IMR-90 (cell line): ENCODE measurements at regions not wholly inside any gene's neighbourhood (a gene's known extent, or its start where the extent isn't known, plus 50 kb on each side); places are given as distances from the start of the nearest gene placed in this dataset.
"Not testable (repeated sequence)": the region's sequence is repeated elsewhere in the genome, so short reads cannot be mapped to it uniquely, and the experiment has no call there.

ENCODE experiments used
- ATAC-seq: fragments of 200-7000 bp; cut with Tn5 transposase; 2 replicates; pipeline ENCODE4 v1.9.1; 2020; ENCODE audit warnings: low read depth, mild to moderate bottlenecking, moderate library complexity
- BruUV-seq: library from RNA; stranded (reverse); fragments of 400-500 nt; replicated peaks from 2 replicates; lab custom pipeline; 2021; lab: Mats Ljungman, UMichigan
- CTCF ChIA-PET: fragments of 300-600 bp; formaldehyde crosslinking; extraction: SDS; loops from one replicate; lab custom pipeline; 2021; ENCODE audit warnings: antibody characterized with exemption; lab: Yijun Ruan, JAX
- POLR2A ChIA-PET: fragments of 300-600 bp; sonication (Branson Sonifier 250); formaldehyde crosslinking; loops from one replicate; lab custom pipeline; 2022; ENCODE audit warnings: antibody characterized with exemption; ENCODE audit not compliant: unreplicated experiment; lab: Charles Lee
- DNase-seq: peaks from one replicate; pipeline ENCODE4 v3.0.0; 2013
- H2AFZ ChIP-seq: replicated peaks from 2 replicates; pipeline ENCODE3; 2013; ENCODE audit warnings: low read length, mild to moderate bottlenecking; ENCODE audit not compliant: poor library complexity
- H2AK5ac ChIP-seq: 2 replicates; pipeline ENCODE4 v1.6.1; 2013; ENCODE audit warnings: low read depth, low read length, inconsistent platforms
- H2AK9ac ChIP-seq: replicated peaks from 2 replicates; pipeline ENCODE3; 2013; ENCODE audit warnings: mild to moderate bottlenecking, low read depth, low read length, moderate library complexity; ENCODE audit not compliant: poor library complexity
- H2BK120ac ChIP-seq: 2 replicates; pipeline ENCODE4 v1.6.1; 2013; ENCODE audit warnings: low read depth, low read length, inconsistent platforms
- H2BK15ac ChIP-seq: 3 replicates; pipeline ENCODE4 v1.6.1; 2013; ENCODE audit warnings: low read depth, low read length, inconsistent platforms
- H2BK20ac ChIP-seq: 2 replicates; pipeline ENCODE4 v1.6.1; 2013; ENCODE audit warnings: low read depth, mild to moderate bottlenecking, inconsistent platforms, low read length, moderate library complexity
- H2BK5ac ChIP-seq: 2 replicates; pipeline ENCODE4 v1.6.1; 2013; ENCODE audit warnings: mild to moderate bottlenecking, low read depth, low read length, inconsistent platforms; ENCODE audit not compliant: poor library complexity, severe bottlenecking
- H3K14ac ChIP-seq: replicated peaks from 2 replicates; pipeline ENCODE4 v1.6.1; 2013; ENCODE audit warnings: low read depth, low read length, inconsistent platforms
- H3K18ac ChIP-seq: 2 replicates; pipeline ENCODE4 v1.6.1; 2013; ENCODE audit warnings: low read depth, low read length, control low read depth
- H3K23ac ChIP-seq: 2 replicates; pipeline ENCODE4 v1.6.1; 2013; ENCODE audit warnings: low read depth, low read length, inconsistent platforms
- H3K27ac ChIP-seq: 2 replicates; pipeline ENCODE4 v1.5.1; 2013; ENCODE audit warnings: mild to moderate bottlenecking, control low read depth, low read length; ENCODE audit not compliant: insufficient read depth
- H3K27me3 ChIP-seq: 2 replicates; pipeline ENCODE4 v1.6.1; 2013; ENCODE audit warnings: low read length; ENCODE audit not compliant: control insufficient read depth, insufficient read depth
- H3K36me3 ChIP-seq: 2 replicates; pipeline ENCODE4 v1.6.1; 2013; ENCODE audit warnings: low read length, mixed read lengths; ENCODE audit not compliant: control insufficient read depth, insufficient read depth
- H3K4ac ChIP-seq: 2 replicates; pipeline ENCODE4 v1.6.1; 2013; ENCODE audit warnings: low read depth, low read length, inconsistent platforms
- H3K4me1 ChIP-seq: 2 replicates; pipeline ENCODE4 v1.6.1; 2013; ENCODE audit warnings: low read length, mixed read lengths; ENCODE audit not compliant: control insufficient read depth, insufficient read depth
- H3K4me2 ChIP-seq: 2 replicates; pipeline ENCODE4 v1.6.1; 2013; ENCODE audit warnings: low read depth, mild to moderate bottlenecking, control low read depth, low read length, moderate library complexity
- H3K4me3 ChIP-seq: 2 replicates; pipeline ENCODE4 v1.5.1; 2013; ENCODE audit warnings: low read depth, mild to moderate bottlenecking, control low read depth, low read length, moderate library complexity; ENCODE audit not compliant: insufficient read depth
- H3K56ac ChIP-seq: 2 replicates; pipeline ENCODE4 v1.6.1; 2013; ENCODE audit warnings: low read length, inconsistent platforms; ENCODE audit not compliant: insufficient read depth; ENCODE audit errors: extremely low read depth
- H3K79me1 ChIP-seq, 2 experiments: 2 replicates each; pipeline ENCODE4 v1.6.1; 2013; ENCODE audit warnings: low read length in 2 of 2, inconsistent platforms in 1 of 2, low read depth in 1 of 2
- H3K9ac ChIP-seq: 2 replicates; pipeline ENCODE4 v1.6.1; 2013; ENCODE audit warnings: low read depth, low read length, control low read depth
- H3K9me1 ChIP-seq: 2 replicates; pipeline ENCODE4 v1.6.1; 2013; ENCODE audit warnings: low read length, inconsistent platforms; ENCODE audit not compliant: insufficient read depth
- H3K9me3 ChIP-seq: 2 replicates; pipeline ENCODE4 v1.6.1; 2013; ENCODE audit warnings: low read length; ENCODE audit not compliant: control insufficient read depth, insufficient read depth
- H4K20me1 ChIP-seq: 2 replicates; pipeline ENCODE4 v1.6.1; 2013; ENCODE audit warnings: low read length, inconsistent platforms; ENCODE audit not compliant: insufficient read depth
- H4K5ac ChIP-seq: 2 replicates; pipeline ENCODE4 v1.6.1; 2013; ENCODE audit warnings: mild to moderate bottlenecking, low read depth, low read length, control low read depth
- H4K8ac ChIP-seq, 2 experiments: 2 replicates each; pipeline ENCODE4 v1.6.1; 2013; ENCODE audit warnings: low read depth in 2 of 2, low read length in 2 of 2, control low read depth in 1 of 2, inconsistent platforms in 1 of 2
- H4K91ac ChIP-seq: 2 replicates; pipeline ENCODE4 v1.6.1; 2013; ENCODE audit warnings: low read depth, low read length, inconsistent platforms; ENCODE audit not compliant: insufficient read depth
- WGBS, 2 experiments: methylation state at CpG; one replicate each; pipeline versions ENCODE4 v1.1.5 to v1.1.7; 2013; ENCODE audit warnings: missing lambda C conversion rate in 2 of 2; ENCODE audit not compliant: insufficient read length in 1 of 2; ENCODE audit errors: extremely low coverage in 2 of 2; 5-methylcytosine and 5-hydroxymethylcytosine counted together
- dilution Hi-C: fragments of 300-500 bp; cut with HindIII; formaldehyde crosslinking; loops from one replicate; pipeline ENCODE4 v1.14.3; 2018; ENCODE audit warnings: low sequenced_read_pairs; ENCODE audit not compliant: unreplicated experiment
- in situ Hi-C: fragments of 300-500 bp; cut with MboI; formaldehyde crosslinking; loops from 3 replicates; pipeline ENCODE4 v1.14.3; 2019; ENCODE audit warnings: low sequenced_read_pairs, inconsistent platforms, mixed read lengths
- intact Hi-C: fragments of 100-400 bp; cut with micrococcal nuclease; formaldehyde crosslinking; loops from 2 replicates; pipeline ENCODE4 v1.10.0; 2022

DNA sequence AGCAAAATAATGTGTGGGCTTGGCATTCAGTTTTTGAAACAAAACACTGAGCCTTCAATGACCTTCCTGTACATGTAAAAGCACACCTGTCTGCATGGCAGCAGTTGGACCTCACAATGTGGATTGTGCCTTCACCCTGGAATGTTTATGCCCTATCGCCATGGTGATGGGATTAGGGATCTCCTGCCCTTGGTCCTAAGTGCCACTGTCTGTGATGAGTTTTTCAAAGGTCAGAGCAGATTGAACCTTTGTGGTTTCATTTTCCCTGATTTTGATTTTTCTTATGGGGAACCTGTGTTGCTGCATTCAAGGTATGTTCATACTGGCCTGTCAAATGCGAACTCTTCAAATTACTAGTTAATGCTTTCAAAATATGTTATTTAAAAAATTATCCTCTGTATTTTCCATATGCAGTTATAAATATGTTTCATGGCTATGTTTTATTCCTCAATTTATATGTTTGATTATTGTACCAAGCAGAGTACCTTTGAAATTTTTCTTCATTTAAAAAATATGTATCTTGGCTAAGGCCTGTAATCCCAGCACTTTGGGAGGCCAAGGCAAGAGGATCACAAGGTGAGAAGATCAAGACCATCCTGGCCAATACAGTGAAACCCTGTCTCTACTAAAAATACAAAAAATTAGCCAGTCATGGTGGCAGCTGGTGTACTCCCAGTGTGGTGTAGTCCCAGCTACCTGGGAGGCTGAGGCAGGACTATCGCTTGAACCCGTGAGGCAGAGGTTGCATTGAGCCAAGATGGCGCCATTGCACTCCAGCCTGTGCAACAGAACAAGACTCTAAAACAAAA, 969.7 kb downstream of the TUBA3C start:
- H3K79me1 ChIP-seq, H3K18ac ChIP-seq, H4K5ac ChIP-seq, H3K4ac ChIP-seq, BruUV-seq, H2AK5ac ChIP-seq, dilution Hi-C loops, H4K91ac ChIP-seq, H3K4me2 ChIP-seq, POLR2A ChIA-PET, H3K9ac ChIP-seq, intact Hi-C loops, H3K9me1 ChIP-seq, H3K27ac ChIP-seq, H3K14ac ChIP-seq, H2BK20ac ChIP-seq, in situ Hi-C loops, H2AK9ac ChIP-seq, H3K27me3 ChIP-seq, H3K4me1 ChIP-seq, H2BK5ac ChIP-seq, H3K36me3 ChIP-seq, H2BK120ac ChIP-seq, H4K8ac ChIP-seq, CTCF ChIA-PET, H4K20me1 ChIP-seq, H3K9me3 ChIP-seq, H3K4me3 ChIP-seq, H2AFZ ChIP-seq, H3K23ac ChIP-seq, H3K56ac ChIP-seq, H2BK15ac ChIP-seq: not testable (repeated sequence)
- 71% methylated on average over 1 of the region's 5 CpGs; no CpG with 5 or more reads in 1 of the 2 experiments for WGBS, 2 experiments
- DNase-seq = peak; percentile 1
- ATAC-seq = peak; percentile 37

DNA sequence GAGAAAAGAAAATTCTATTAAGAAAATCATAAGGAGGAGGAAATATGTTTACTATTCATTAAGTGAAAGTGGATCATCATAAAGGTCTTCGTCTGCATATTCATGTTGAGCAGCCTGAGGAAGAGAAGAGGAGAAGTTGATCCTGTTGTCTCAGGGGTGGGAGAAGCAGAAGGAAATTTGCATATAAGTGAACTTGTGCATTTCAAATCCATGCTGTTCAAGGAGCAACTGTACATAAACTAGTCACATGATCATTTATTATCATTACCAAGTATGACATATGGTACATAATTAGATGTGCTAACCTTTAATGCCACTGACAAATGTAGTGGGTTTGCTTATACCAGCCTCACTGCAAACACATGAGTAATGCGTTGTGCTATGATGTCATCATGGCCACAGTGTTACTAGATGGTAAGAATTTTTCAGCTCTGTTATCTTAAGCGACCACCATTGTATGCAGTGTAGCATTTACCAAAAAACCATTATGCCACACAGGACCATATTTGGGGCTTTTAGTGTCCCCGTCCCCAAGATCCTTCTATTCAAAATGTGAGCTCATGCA, 976.9 kb downstream of the TUBA3C start:
- dilution Hi-C loops, H2AK5ac ChIP-seq, in situ Hi-C loops, H3K4me2 ChIP-seq, DNase-seq, H4K5ac ChIP-seq, H4K91ac ChIP-seq, H3K4ac ChIP-seq, H3K36me3 ChIP-seq, H3K23ac ChIP-seq, H3K4me1 ChIP-seq, H4K20me1 ChIP-seq, H2BK120ac ChIP-seq, BruUV-seq, ATAC-seq, H2BK20ac ChIP-seq, H2AK9ac ChIP-seq, H2AFZ ChIP-seq, H3K4me3 ChIP-seq, H2BK15ac ChIP-seq, intact Hi-C loops, H3K9me1 ChIP-seq, H2BK5ac ChIP-seq, H3K27me3 ChIP-seq, H3K9me3 ChIP-seq, H3K79me1 ChIP-seq, H3K56ac ChIP-seq, H3K18ac ChIP-seq, POLR2A ChIA-PET, H4K8ac ChIP-seq, H3K9ac ChIP-seq, H3K27ac ChIP-seq, CTCF ChIA-PET, H3K14ac ChIP-seq: not testable (repeated sequence)
- WGBS, 2 experiments = no CpG with 5 or more reads among the region's 4 CpGs
